Parathyroid adenoma (tissue), 2 donors: ENCODE measurements at regions not wholly inside any gene's neighbourhood (a gene's known extent, or its start where the extent isn't known, plus 50 kb on each side); places are given as distances from the start of the nearest gene placed in this dataset.

ENCODE experiments used
- H2AFZ ChIP-seq: fragments of 300-600 bp; sonication (generic); one replicate; pipeline ENCODE4 v1.7.0; 2017; ENCODE audit warnings: antibody characterized with exemption, mild to moderate bottlenecking
- H3K27ac ChIP-seq: fragments of 300-600 bp; sonication (generic); one replicate; pipeline ENCODE4 v1.7.0; 2017
- H3K27me3 ChIP-seq: fragments of 300-600 bp; sonication (generic); one replicate; pipeline ENCODE4 v1.7.0; 2017; ENCODE audit warnings: low read length; ENCODE audit not compliant: control insufficient read depth, insufficient read depth
- H3K36me3 ChIP-seq: fragments of 300-600 bp; sonication (generic); one replicate; pipeline ENCODE4 v1.7.0; 2017; ENCODE audit warnings: low read length; ENCODE audit not compliant: control insufficient read depth, insufficient read depth
- H3K4me1 ChIP-seq: fragments of 300-600 bp; sonication (generic); one replicate; pipeline ENCODE4 v1.7.0; 2017; ENCODE audit warnings: control low read depth
- H3K4me2 ChIP-seq: fragments of 300-600 bp; sonication (generic); one replicate; pipeline ENCODE4 v1.7.0; 2017; ENCODE audit warnings: low read length
- H3K4me3 ChIP-seq: fragments of 300-600 bp; sonication (generic); one replicate; pipeline ENCODE4 v1.7.0; 2017; ENCODE audit warnings: low read depth, low read length
- H3K79me2 ChIP-seq: fragments of 300-600 bp; sonication (generic); one replicate; pipeline ENCODE4 v1.7.0; 2017; ENCODE audit warnings: control low read depth
- H3K9ac ChIP-seq: fragments of 300-600 bp; sonication (generic); one replicate; pipeline ENCODE4 v1.7.0; 2017; ENCODE audit warnings: mild to moderate bottlenecking
- H3K9me3 ChIP-seq: fragments of 300-600 bp; sonication (generic); one replicate; pipeline ENCODE4 v1.7.0; 2017; ENCODE audit warnings: low read length; ENCODE audit not compliant: control insufficient read depth
- TF ChIP-seq, protein P1 (sequence below): fragments of 300-600 bp; sonication (generic); IDR thresholded peaks from one replicate; pipeline ENCODE4 v1.7.0; 2017; ENCODE audit warnings: antibody characterized with exemption, mild to moderate bottlenecking
- donor health status: primary hyperparathyroidism.

- Histone ChIP-seq H3K9me3 (no peaks in the 10 kb centered on the region), H3K9ac (no peak overlapping the region), H3K27ac (no peak overlapping the region), H3K27me3 (no peaks in the 10 kb centered on the region), H3K4me3 (no peak overlapping the region), H3K4me1 (no peaks in the 10 kb centered on the region), H3K4me2 (no peak overlapping the region), H3K36me3 (no peaks in the 10 kb centered on the region), H2AFZ (no peak overlapping the region), H3K79me2 (no peaks in the 10 kb centered on the region)
- TF ChIP-seq, protein P1, sequence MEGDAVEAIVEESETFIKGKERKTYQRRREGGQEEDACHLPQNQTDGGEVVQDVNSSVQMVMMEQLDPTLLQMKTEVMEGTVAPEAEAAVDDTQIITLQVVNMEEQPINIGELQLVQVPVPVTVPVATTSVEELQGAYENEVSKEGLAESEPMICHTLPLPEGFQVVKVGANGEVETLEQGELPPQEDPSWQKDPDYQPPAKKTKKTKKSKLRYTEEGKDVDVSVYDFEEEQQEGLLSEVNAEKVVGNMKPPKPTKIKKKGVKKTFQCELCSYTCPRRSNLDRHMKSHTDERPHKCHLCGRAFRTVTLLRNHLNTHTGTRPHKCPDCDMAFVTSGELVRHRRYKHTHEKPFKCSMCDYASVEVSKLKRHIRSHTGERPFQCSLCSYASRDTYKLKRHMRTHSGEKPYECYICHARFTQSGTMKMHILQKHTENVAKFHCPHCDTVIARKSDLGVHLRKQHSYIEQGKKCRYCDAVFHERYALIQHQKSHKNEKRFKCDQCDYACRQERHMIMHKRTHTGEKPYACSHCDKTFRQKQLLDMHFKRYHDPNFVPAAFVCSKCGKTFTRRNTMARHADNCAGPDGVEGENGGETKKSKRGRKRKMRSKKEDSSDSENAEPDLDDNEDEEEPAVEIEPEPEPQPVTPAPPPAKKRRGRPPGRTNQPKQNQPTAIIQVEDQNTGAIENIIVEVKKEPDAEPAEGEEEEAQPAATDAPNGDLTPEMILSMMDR = no peak
Measured at GRCh38 chr12:77314378-77315052, 249.1 kb upstream of the E2F7 start.

GRCh38 chr12:77308056-77308455 is 242.7 kb upstream of the E2F7 start:
- H3K36me3 ChIP-seq = no peaks in the 10 kb centered on the region
- H2AFZ ChIP-seq = no peak overlapping the region
- TF ChIP-seq, protein P1 = no peak
- H3K27ac ChIP-seq = no peak overlapping the region
- H3K4me2 ChIP-seq = no peak overlapping the region
- no peak overlapping the region for H3K4me3 ChIP-seq
- no peaks in the 10 kb centered on the region for H3K9me3 ChIP-seq
- no peak overlapping the region for H3K9ac ChIP-seq
- no peaks in the 10 kb centered on the region for H3K79me2 ChIP-seq
- H3K4me1 ChIP-seq = no peaks in the 10 kb centered on the region
- no peaks in the 10 kb centered on the region for H3K27me3 ChIP-seq

- Histone ChIP-seq H3K27me3 (no peaks in the 10 kb centered on the region), H3K9ac (no peak overlapping the region), H3K4me1 (no peaks in the 10 kb centered on the region), H3K9me3 (no peaks in the 10 kb centered on the region), H3K79me2 (no peaks in the 10 kb centered on the region), H2AFZ (no peak overlapping the region), H3K36me3 (no peaks in the 10 kb centered on the region), H3K4me3 (no peak overlapping the region), H3K27ac (no peak overlapping the region), H3K4me2 (no peak overlapping the region)
- TF ChIP-seq, protein P1 = no peak
Measured at GRCh38 chr12:77300811-77301210, 235.4 kb upstream of the E2F7 start.

GRCh38 chr12:77299910-77300669 is 234.7 kb upstream of the E2F7 start:
- H3K27ac ChIP-seq = no peak overlapping the region
- H3K4me1 ChIP-seq = no peaks in the 10 kb centered on the region
- no peak overlapping the region for H2AFZ ChIP-seq
- no peak overlapping the region for H3K4me3 ChIP-seq
- no peaks in the 10 kb centered on the region for H3K36me3 ChIP-seq
- TF ChIP-seq, protein P1 = no peak
- H3K79me2 ChIP-seq = no peaks in the 10 kb centered on the region
- H3K4me2 ChIP-seq = no peak overlapping the region
- H3K9ac ChIP-seq = no peak overlapping the region
- no peaks in the 10 kb centered on the region for H3K27me3 ChIP-seq
- H3K9me3 ChIP-seq = no peaks in the 10 kb centered on the region

DNA sequence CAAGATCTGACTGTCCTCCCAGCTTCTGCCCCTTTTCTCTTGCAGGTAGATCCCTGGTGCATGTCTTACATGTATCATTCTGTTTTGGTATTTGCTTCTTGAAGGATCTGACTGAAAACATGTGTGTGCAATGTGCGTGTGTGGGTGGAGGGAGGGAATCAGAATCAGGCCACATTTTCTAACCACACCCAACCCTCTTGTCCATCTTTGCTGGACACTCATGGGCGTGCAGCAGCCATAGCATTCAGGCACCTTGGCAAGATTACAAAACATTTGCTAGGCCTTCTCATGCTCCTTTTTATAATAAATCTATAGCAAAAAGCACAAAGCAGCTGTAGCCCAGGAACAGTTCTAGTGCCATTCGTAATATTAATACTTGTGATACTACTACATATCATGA is 233.6 kb upstream of the E2F7 start:
- H3K9me3 ChIP-seq = no peaks in the 10 kb centered on the region
- no peak overlapping the region for H3K4me3 ChIP-seq
- no peaks in the 10 kb centered on the region for H3K27me3 ChIP-seq
- no peaks in the 10 kb centered on the region for H3K36me3 ChIP-seq
- H3K4me1 ChIP-seq = no peaks in the 10 kb centered on the region
- H3K9ac ChIP-seq = no peak overlapping the region
- no peak overlapping the region for H3K27ac ChIP-seq
- H3K79me2 ChIP-seq = no peaks in the 10 kb centered on the region
- no peak overlapping the region for H2AFZ ChIP-seq
- no peak overlapping the region for H3K4me2 ChIP-seq
- TF ChIP-seq, protein P1 = no peak
